HG02840 (cell line): ENCODE measurements at regions not wholly inside any gene's neighbourhood (a gene's known extent, or its start where the extent isn't known, plus 50 kb on each side); places are given as distances from the start of the nearest gene placed in this dataset.
"Not testable (repeated sequence)": the region's sequence is repeated elsewhere in the genome, so short reads cannot be mapped to it uniquely, and the experiment has no call there.

Experiments
- ATAC-seq: cut with Tn5 transposase; IDR thresholded peaks from one replicate; pipeline ENCODE4 v1.9.1; 2021; ENCODE audit warnings: mild to moderate bottlenecking, moderate library complexity, moderate number of reproducible peaks; ENCODE audit not compliant: unreplicated experiment, low FRiP score

- ATAC-seq: no peak
These were observed 582.4 kb upstream of the BRINP1 start for GRCh38 chr9:119951591-119951990.

GRCh38 chr9:119951090-119951489, 581.9 kb upstream of the BRINP1 start:
- no peak for ATAC-seq

GRCh38 chr9:119945686-119946085, 576.5 kb upstream of the BRINP1 start:
- no peak for ATAC-seq

- no peak for ATAC-seq
These were observed 571.9 kb upstream of the BRINP1 start for GRCh38 chr9:119941091-119941490.

- no peak for ATAC-seq
These were observed 569.6 kb upstream of the BRINP1 start for GRCh38 chr9:119938871-119939270.

- no peak for ATAC-seq
These were observed 565.3 kb upstream of the BRINP1 start for GRCh38 chr9:119934497-119934896.

GRCh38 chr9:119933191-119933590, 564.0 kb upstream of the BRINP1 start:
- ATAC-seq: no peak

GRCh38 chr9:119924736-119925135, 555.5 kb upstream of the BRINP1 start:
- no peak for ATAC-seq

- ATAC-seq: no peak
These were observed 547.9 kb upstream of the BRINP1 start for GRCh38 chr9:119917175-119917574.

- no peak for ATAC-seq
These were observed 537.8 kb upstream of the BRINP1 start for GRCh38 chr9:119907056-119907455.

GRCh38 chr9:119905724-119906123, 536.5 kb upstream of the BRINP1 start:
- ATAC-seq: no peak

- ATAC-seq: no peak
These were observed 534.6 kb upstream of the BRINP1 start for GRCh38 chr9:119903851-119904250.

- ATAC-seq: no peak
These were observed 533.4 kb upstream of the BRINP1 start for GRCh38 chr9:119902611-119903010.

- no peak for ATAC-seq
These were observed 529.1 kb upstream of the BRINP1 start for GRCh38 chr9:119898316-119898715.

GRCh38 chr9:119884438-119884837, 515.2 kb upstream of the BRINP1 start:
- no peak for ATAC-seq

- no peak for ATAC-seq
These were observed 512.7 kb upstream of the BRINP1 start for GRCh38 chr9:119881898-119882297.

GRCh38 chr9:119880361-119880760, 511.1 kb upstream of the BRINP1 start:
- ATAC-seq: no peak

- ATAC-seq: no peak
These were observed 508.1 kb upstream of the BRINP1 start for GRCh38 chr9:119877306-119877705.

- no peak for ATAC-seq
These were observed 504.6 kb upstream of the BRINP1 start for GRCh38 chr9:119873877-119874276.

- ATAC-seq: not testable (repeated sequence)
These were observed 501.0 kb upstream of the BRINP1 start for GRCh38 chr9:119870251-119870650.

GRCh38 chr9:119868694-119869093, 499.5 kb upstream of the BRINP1 start:
- ATAC-seq: no peak

GRCh38 chr9:119861842-119862241, 492.6 kb upstream of the BRINP1 start:
- no peak for ATAC-seq

GRCh38 chr9:119859128-119859527, 489.9 kb upstream of the BRINP1 start:
- no peak for ATAC-seq
